Right atrium auricular region (tissue), 2 donors: ENCODE measurements at regions not wholly inside any gene's neighbourhood (a gene's known extent, or its start where the extent isn't known, plus 50 kb on each side); places are given as distances from the start of the nearest gene placed in this dataset.

Experiments used
- DNase-seq: peaks from one replicate; pipeline ENCODE4 v3.0.0-alpha.2; 2019; ENCODE audit warnings: low spot score
- H3K27ac ChIP-seq, 2 donors: fragments of 200-600 bp; sonication (generic); 1 replicate in 1 of 2; 2 replicates in 1 of 2; pipeline ENCODE4 v1.5.1; 2016 to 2019
- H3K27me3 ChIP-seq, 2 donors: fragments of 200-600 bp; sonication (generic); one replicate each; pipeline versions ENCODE4 v1.5.1 to v1.6.0; 2017 to 2019
- H3K36me3 ChIP-seq: fragments of 200-600 bp; sonication (generic); one replicate; pipeline ENCODE4 v1.5.1; 2016
- H3K4me1 ChIP-seq, 2 donors: fragments of 200-600 bp; sonication (generic); one replicate each; pipeline versions ENCODE4 v1.5.1 to v1.6.0; 2017 to 2019
- H3K4me3 ChIP-seq, 2 donors: fragments of 200-600 bp; sonication (generic); 1 replicate in 1 of 2; 2 replicates in 1 of 2; pipeline ENCODE4 v1.5.1; 2017 to 2019; ENCODE audit warnings: mild to moderate bottlenecking in 1 of 2, moderate library complexity in 1 of 2
- H3K9me3 ChIP-seq, 2 donors: fragments of 200-600 bp; sonication (generic); one replicate each; pipeline ENCODE4 v1.5.1; 2019
- CTCF ChIP-seq, 2 donors: fragments of 200-600 bp; sonication (generic); IDR thresholded peaks; one replicate each; pipeline ENCODE4 v1.5.1; 2019; ENCODE audit warnings: antibody characterized with exemption in 2 of 2

GRCh38 chr11:121792185-121792584, 323.8 kb downstream of the BLID start:
- no peak for DNase-seq
- Histone ChIP-seq H3K9me3 (no peaks in the 10 kb centered on the region), H3K36me3 (no peaks in the 10 kb centered on the region), H3K4me3 (no peak overlapping the region), H3K27me3 (no peaks in the 10 kb centered on the region), H3K27ac (no peak overlapping the region), H3K4me1 (no peaks in the 10 kb centered on the region)
- no peak for TF ChIP-seq CTCF (IDR thresholded peaks at IDR 0.05)

- no peaks in the 10 kb centered on the region for H3K4me1 ChIP-seq
- H3K27me3 ChIP-seq = no peaks in the 10 kb centered on the region
- no peak for TF ChIP-seq CTCF (IDR thresholded peaks at IDR 0.05)
- no peak overlapping the region for H3K4me3 ChIP-seq
- H3K27ac ChIP-seq = no peak overlapping the region
- H3K9me3 ChIP-seq = no peaks in the 10 kb centered on the region
- H3K36me3 ChIP-seq = no peaks in the 10 kb centered on the region
- DNase-seq = no peak
These were observed 325.6 kb downstream of the BLID start for GRCh38 chr11:121790430-121790829.

GRCh38 chr11:121780971-121781370, 328.2 kb upstream of the SORL1-AS1 start:
- Histone ChIP-seq H3K27me3 (no peaks in the 10 kb centered on the region), H3K4me1 (no peaks in the 10 kb centered on the region), H3K27ac (no peak overlapping the region), H3K9me3 (no peaks in the 10 kb centered on the region), H3K4me3 (no peak overlapping the region), H3K36me3 (no peaks in the 10 kb centered on the region)
- DNase-seq = no peak
- TF ChIP-seq CTCF (IDR thresholded peaks at IDR 0.05) = no peak

GRCh38 chr11:121777056-121777455, 324.3 kb upstream of the SORL1-AS1 start:
- Histone ChIP-seq H3K4me3 (no peak overlapping the region), H3K9me3 (no peaks in the 10 kb centered on the region), H3K27me3 (no peaks in the 10 kb centered on the region), H3K36me3 (no peaks in the 10 kb centered on the region), H3K4me1 (no peaks in the 10 kb centered on the region), H3K27ac (no peak overlapping the region)
- no peak for TF ChIP-seq CTCF (IDR thresholded peaks at IDR 0.05)
- no peak for DNase-seq

- Histone ChIP-seq H3K27me3 (no peaks in the 10 kb centered on the region), H3K4me3 (no peak overlapping the region), H3K36me3 (no peaks in the 10 kb centered on the region), H3K27ac (no peak overlapping the region), H3K4me1 (no peaks in the 10 kb centered on the region), H3K9me3 (no peaks in the 10 kb centered on the region)
- TF ChIP-seq CTCF (IDR thresholded peaks at IDR 0.05) = no peak
- DNase-seq = no peak
These were observed 322.5 kb upstream of the SORL1-AS1 start for GRCh38 chr11:121775276-121775675.

GRCh38 chr11:121773076-121773475, 320.3 kb upstream of the SORL1-AS1 start:
- H3K36me3 ChIP-seq = no peaks in the 10 kb centered on the region
- no peak overlapping the region for H3K4me3 ChIP-seq
- H3K9me3 ChIP-seq = no peaks in the 10 kb centered on the region
- no peak overlapping the region for H3K27ac ChIP-seq
- DNase-seq = no peak
- H3K27me3 ChIP-seq = no peaks in the 10 kb centered on the region
- H3K4me1 ChIP-seq = no peaks in the 10 kb centered on the region
- TF ChIP-seq CTCF (IDR thresholded peaks at IDR 0.05) = no peak
